WTC11 (cell line): ENCODE measurements at regions not wholly inside any gene's neighbourhood (a gene's known extent, or its start where the extent isn't known, plus 50 kb on each side); places are given as distances from the start of the nearest gene placed in this dataset.

Experiments used
- ATAC-seq: fragments of 200-7000 bp; cut with Tn5 transposase; 2 replicates; pipeline ENCODE4 v1.10.0; 2021; ENCODE audit warnings: mild to moderate bottlenecking, moderate library complexity
- CTCF ChIA-PET: fragments of 300-600 bp; sonication (Branson Sonifier 250); formaldehyde crosslinking; loops from one replicate; lab custom pipeline; 2021; ENCODE audit warnings: antibody characterized with exemption; lab: Charles Lee
- POLR2A ChIA-PET: fragments of 350-600 bp; sonication (Branson Sonifier 250); formaldehyde crosslinking; loops from one replicate; lab custom pipeline; 2021; ENCODE audit warnings: antibody characterized with exemption; lab: Charles Lee
- DNase-seq: peaks from one replicate; pipeline ENCODE4 v3.0.0; 2021; ENCODE audit warnings: low spot score
- H3K27ac Mint-ChIP-seq: 2 replicates; pipeline ENCODE4 v1.8.0; 2021; ENCODE audit warnings: mixed read lengths
- H3K27me3 Mint-ChIP-seq: 2 replicates; pipeline ENCODE4 v1.8.0; 2021; ENCODE audit warnings: low read depth, mild to moderate bottlenecking, moderate library complexity, mixed read lengths
- H3K36me3 Mint-ChIP-seq: 2 replicates; pipeline ENCODE4 v1.8.0; 2021; ENCODE audit warnings: mixed read lengths
- H3K4me1 Mint-ChIP-seq: 2 replicates; pipeline ENCODE4 v1.8.0; 2022; ENCODE audit warnings: mixed read lengths
- H3K4me3 Mint-ChIP-seq: 2 replicates; pipeline ENCODE4 v1.8.0; 2021; ENCODE audit warnings: mild to moderate bottlenecking, moderate library complexity, mixed read lengths
- H3K9me3 Mint-ChIP-seq: 2 replicates; pipeline ENCODE4 v1.8.0; 2021; ENCODE audit warnings: mixed read lengths
- ATF1 ChIP-seq: sonication (generic); formaldehyde crosslinking; IDR thresholded peaks from 2 replicates; pipeline ENCODE4 v1.8.1; 2023; ENCODE audit warnings: mild to moderate bottlenecking, moderate library complexity, missing genetic modification reagents
- CDX4 ChIP-seq: fragments of 250-450 bp; sonication (Bioruptor Pico); IDR thresholded peaks from 2 replicates; pipeline ENCODE4 v1.9.0; 2021; ENCODE audit warnings: moderate library complexity, mild to moderate bottlenecking, inconsistent platforms, borderline replicate concordance
- E2F4 ChIP-seq: sonication (generic); formaldehyde crosslinking; IDR thresholded peaks from 2 replicates; pipeline ENCODE4 v1.8.1; 2022; ENCODE audit warnings: low read depth, mild to moderate bottlenecking, moderate library complexity, missing genetic modification reagents, borderline replicate concordance
- FOXJ3 ChIP-seq: sonication (generic); formaldehyde crosslinking; IDR thresholded peaks from 2 replicates; pipeline ENCODE4 v1.9.0; 2021; ENCODE audit warnings: missing genetic modification reagents, mild to moderate bottlenecking, borderline replicate concordance
- GTF2I ChIP-seq: fragments of 250-450 bp; sonication (Bioruptor Pico); conservative IDR thresholded peaks from 2 replicates; pipeline ENCODE4 v1.4.0; 2021; ENCODE audit warnings: mild to moderate bottlenecking
- HMGA2 ChIP-seq: fragments of 250-450 bp; sonication (Bioruptor Pico); IDR thresholded peaks from 2 replicates; pipeline ENCODE4 v1.4.0; 2021; ENCODE audit warnings: mild to moderate bottlenecking, moderate library complexity
- HMGXB4 ChIP-seq: sonication (generic); formaldehyde crosslinking; IDR thresholded peaks from 2 replicates; pipeline ENCODE4 v1.8.1; 2023; ENCODE audit warnings: mild to moderate bottlenecking, moderate library complexity, missing genetic modification reagents
- IRF2 ChIP-seq: sonication (generic); formaldehyde crosslinking; IDR thresholded peaks from 2 replicates; pipeline ENCODE4 v1.8.0; 2022; ENCODE audit warnings: low read depth, missing genetic modification reagents, borderline replicate concordance
- MYBL2 ChIP-seq: sonication (generic); formaldehyde crosslinking; IDR thresholded peaks from 2 replicates; pipeline ENCODE4 v1.8.1; 2023; ENCODE audit warnings: mild to moderate bottlenecking, moderate library complexity, missing genetic modification reagents
- NFATC4 ChIP-seq: fragments of 250-450 bp; sonication (Bioruptor Pico); IDR thresholded peaks from 2 replicates; pipeline ENCODE4 v1.9.0; 2021; ENCODE audit warnings: mild to moderate bottlenecking
- NFYB ChIP-seq: sonication (generic); formaldehyde crosslinking; conservative IDR thresholded peaks from 2 replicates; pipeline ENCODE4 v1.8.0; 2022; ENCODE audit warnings: low read depth, missing genetic modification reagents
- RORB ChIP-seq: fragments of 250-450 bp; sonication (Bioruptor Pico); IDR thresholded peaks from 2 replicates; pipeline ENCODE4 v1.9.0; 2021; ENCODE audit warnings: mild to moderate bottlenecking
- SMAD4 ChIP-seq: sonication (generic); formaldehyde crosslinking; IDR thresholded peaks from 2 replicates; pipeline ENCODE4 v1.8.0; 2022; ENCODE audit warnings: mild to moderate bottlenecking, missing genetic modification reagents
- TEAD4 ChIP-seq: sonication (generic); formaldehyde crosslinking; IDR thresholded peaks from 2 replicates; pipeline ENCODE4 v1.8.0; 2022; ENCODE audit warnings: mild to moderate bottlenecking, missing genetic modification reagents
- ZNF138 ChIP-seq: sonication (generic); formaldehyde crosslinking; conservative IDR thresholded peaks from 2 replicates; pipeline ENCODE4 v1.8.1; 2022; ENCODE audit warnings: mild to moderate bottlenecking, moderate library complexity, missing genetic modification reagents
- ZNF317 ChIP-seq: sonication (generic); formaldehyde crosslinking; IDR thresholded peaks from 2 replicates; pipeline ENCODE4 v1.8.1; 2023; ENCODE audit warnings: low read depth, mild to moderate bottlenecking, moderate library complexity, missing genetic modification reagents, borderline replicate concordance
- ZNF416 ChIP-seq: fragments of 250-450 bp; sonication (Bioruptor Pico); IDR thresholded peaks from 2 replicates; pipeline ENCODE4 v1.9.0; 2021; ENCODE audit warnings: mild to moderate bottlenecking, inconsistent platforms
- ZSCAN18 ChIP-seq: fragments of 250-450 bp; sonication (Bioruptor Pico); IDR thresholded peaks from 2 replicates; pipeline ENCODE4 v2.1.2; 2022; ENCODE audit warnings: mild to moderate bottlenecking, moderate library complexity
- TF ChIP-seq, protein P1 (sequence below): sonication (generic); formaldehyde crosslinking; IDR thresholded peaks from 2 replicates; pipeline ENCODE4 v1.8.0; 2022; ENCODE audit warnings: mild to moderate bottlenecking, missing genetic modification reagents
- TF ChIP-seq, protein P2 (sequence below): fragments of 200-600 bp; IDR thresholded peaks from 2 replicates; pipeline ENCODE4 v1.8.0; 2022; ENCODE audit warnings: antibody characterized with exemption

DNA sequence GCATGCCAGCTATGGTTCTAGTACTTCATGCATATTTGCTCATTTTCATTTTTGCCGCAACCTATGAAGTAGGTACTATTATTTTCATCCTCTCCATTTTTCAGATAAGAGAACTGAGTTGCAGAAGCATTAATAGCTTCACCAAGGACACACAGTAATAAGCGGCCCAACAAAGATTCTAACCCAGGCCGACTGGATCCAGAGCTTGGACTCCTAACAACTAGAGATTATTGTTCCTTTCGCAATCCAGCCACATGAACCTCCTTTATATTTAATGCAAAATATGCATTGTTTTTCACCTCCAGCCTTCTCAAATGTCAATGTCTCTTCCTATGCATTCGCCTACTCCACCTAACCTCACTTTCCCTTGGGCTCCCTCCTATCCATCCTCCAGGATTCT is 148.3 kb downstream of the CCDC34 start (continued):
- TF ChIP-seq ZSCAN18 (CRISPR knock-in tag), result no peak

GRCh38 chr11:27213232-27213660 is 149.8 kb downstream of the CCDC34 start:
- POLR2A ChIA-PET, result no interaction called here

DNA sequence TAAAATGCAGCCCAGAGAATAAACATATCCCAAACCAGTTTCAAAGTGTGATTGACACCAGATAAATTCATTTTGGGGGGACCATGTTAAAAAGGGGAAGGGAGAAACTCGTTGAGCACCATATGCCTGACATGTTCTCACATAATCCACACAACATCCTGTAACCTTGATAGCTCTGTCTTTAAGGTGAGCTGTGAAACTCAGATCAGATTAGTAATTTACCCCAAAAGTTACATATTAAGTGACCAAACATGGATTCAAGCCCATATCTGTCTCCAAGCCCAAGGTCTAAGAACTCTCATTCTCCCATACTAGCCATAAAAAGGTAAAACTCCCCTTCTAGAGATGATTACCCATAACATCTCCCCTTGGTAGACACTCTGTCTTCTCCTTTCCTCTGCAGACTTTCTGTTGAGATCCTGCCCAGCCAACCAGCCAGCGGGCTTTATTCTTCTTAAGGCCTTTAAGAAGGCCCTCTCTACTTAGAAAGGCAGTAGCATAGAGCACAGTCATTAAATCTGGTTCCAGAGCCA is 150.7 kb downstream of the CCDC34 start:
- no peaks in the 10 kb centered on the region for H3K27me3 Mint-ChIP-seq
- no peak for TF ChIP-seq ZNF138
- no peak for TF ChIP-seq RORB (CRISPR knock-in tag)
- no peak for TF ChIP-seq TEAD4
- no peak for TF ChIP-seq ATF1 (CRISPR knock-in tag)
- no peak for TF ChIP-seq HMGXB4
- TF ChIP-seq, protein P1, sequence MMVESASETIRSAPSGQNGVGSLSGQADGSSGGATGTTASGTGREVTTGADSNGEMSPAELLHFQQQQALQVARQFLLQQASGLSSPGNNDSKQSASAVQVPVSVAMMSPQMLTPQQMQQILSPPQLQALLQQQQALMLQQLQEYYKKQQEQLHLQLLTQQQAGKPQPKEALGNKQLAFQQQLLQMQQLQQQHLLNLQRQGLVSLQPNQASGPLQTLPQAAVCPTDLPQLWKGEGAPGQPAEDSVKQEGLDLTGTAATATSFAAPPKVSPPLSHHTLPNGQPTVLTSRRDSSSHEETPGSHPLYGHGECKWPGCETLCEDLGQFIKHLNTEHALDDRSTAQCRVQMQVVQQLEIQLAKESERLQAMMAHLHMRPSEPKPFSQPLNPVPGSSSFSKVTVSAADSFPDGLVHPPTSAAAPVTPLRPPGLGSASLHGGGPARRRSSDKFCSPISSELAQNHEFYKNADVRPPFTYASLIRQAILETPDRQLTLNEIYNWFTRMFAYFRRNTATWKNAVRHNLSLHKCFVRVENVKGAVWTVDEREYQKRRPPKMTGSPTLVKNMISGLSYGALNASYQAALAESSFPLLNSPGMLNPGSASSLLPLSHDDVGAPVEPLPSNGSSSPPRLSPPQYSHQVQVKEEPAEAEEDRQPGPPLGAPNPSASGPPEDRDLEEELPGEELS, result no peak
- no peak for TF ChIP-seq MYBL2 (CRISPR knock-in tag)
- no peak for TF ChIP-seq IRF2 (CRISPR knock-in tag)
- TF ChIP-seq ZNF416 (CRISPR knock-in tag), result no peak
- no peak for TF ChIP-seq FOXJ3 (CRISPR knock-in tag)

More at GRCh38 chr11:27213232-27213660, 149.8 kb downstream of the CCDC34 start:
- TF ChIP-seq CDX4 (no peak), HMGA2 (no peak), NFYB (no peak), GTF2I (CRISPR knock-in tag) (no peak), E2F4 (CRISPR knock-in tag) (no peak), NFATC4 (CRISPR knock-in tag) (no peak), ZNF317 (CRISPR knock-in tag) (no peak), SMAD4 (CRISPR knock-in tag) (no peak)
- TF ChIP-seq, protein P1, result no peak
- TF ChIP-seq, protein P2, sequence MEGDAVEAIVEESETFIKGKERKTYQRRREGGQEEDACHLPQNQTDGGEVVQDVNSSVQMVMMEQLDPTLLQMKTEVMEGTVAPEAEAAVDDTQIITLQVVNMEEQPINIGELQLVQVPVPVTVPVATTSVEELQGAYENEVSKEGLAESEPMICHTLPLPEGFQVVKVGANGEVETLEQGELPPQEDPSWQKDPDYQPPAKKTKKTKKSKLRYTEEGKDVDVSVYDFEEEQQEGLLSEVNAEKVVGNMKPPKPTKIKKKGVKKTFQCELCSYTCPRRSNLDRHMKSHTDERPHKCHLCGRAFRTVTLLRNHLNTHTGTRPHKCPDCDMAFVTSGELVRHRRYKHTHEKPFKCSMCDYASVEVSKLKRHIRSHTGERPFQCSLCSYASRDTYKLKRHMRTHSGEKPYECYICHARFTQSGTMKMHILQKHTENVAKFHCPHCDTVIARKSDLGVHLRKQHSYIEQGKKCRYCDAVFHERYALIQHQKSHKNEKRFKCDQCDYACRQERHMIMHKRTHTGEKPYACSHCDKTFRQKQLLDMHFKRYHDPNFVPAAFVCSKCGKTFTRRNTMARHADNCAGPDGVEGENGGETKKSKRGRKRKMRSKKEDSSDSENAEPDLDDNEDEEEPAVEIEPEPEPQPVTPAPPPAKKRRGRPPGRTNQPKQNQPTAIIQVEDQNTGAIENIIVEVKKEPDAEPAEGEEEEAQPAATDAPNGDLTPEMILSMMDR, result no peak
- CTCF ChIA-PET, result interaction anchor here (0.6 to 2.0 kb wide), 6 partner anchors 16 to 273 kb away, joined by 3 to 7 read pairs (median 4); no protein-coding TSS in a partner anchor
- no peaks in the 10 kb centered on the region for H3K27me3 Mint-ChIP-seq
- H3K27ac Mint-ChIP-seq, result no peak overlapping the region
- no peaks in the 10 kb centered on the region for H3K9me3 Mint-ChIP-seq
- H3K36me3 Mint-ChIP-seq, result peaks cover 13% of the 10 kb centered on the region
- no peak overlapping the region for H3K4me3 Mint-ChIP-seq
- H3K4me1 Mint-ChIP-seq, result peaks cover 44% of the 10 kb centered on the region
- DNase-seq (no peak), ATAC-seq (no peak)

More for the DNA sequence above, 150.7 kb downstream of the CCDC34 start:
- Mint-ChIP-seq H3K9me3 (no peaks in the 10 kb centered on the region), H3K4me1 (peaks cover 38% of the 10 kb centered on the region), H3K4me3 (no peak overlapping the region), H3K27ac (no peak overlapping the region), H3K36me3 (peaks cover 17% of the 10 kb centered on the region)
- ATAC-seq (no peak), DNase-seq (no peak)
- CTCF ChIA-PET, result interaction anchor here (1.7 to 2.8 kb wide), 3 partner anchors 19 to 84 kb away, joined by 4 to 15 read pairs (median 7); no protein-coding TSS in a partner anchor
- POLR2A ChIA-PET, result interaction anchor here (0.6 kb wide), 1 partner anchor 87 kb away, joined by 8 read pairs; no protein-coding TSS in a partner anchor
